Adrenal gland (tissue), 9 donors: ENCODE measurements at regions not wholly inside any gene's neighbourhood (a gene's known extent, or its start where the extent isn't known, plus 50 kb on each side); places are given as distances from the start of the nearest gene placed in this dataset.

Experiments used
- DNase-seq, 7 donors: peaks; one replicate each; pipeline ENCODE4 v3.0.0-alpha.2; 2019 to 2020
- H3K27ac ChIP-seq, 5 donors: fragments of 200-600 bp; sonication (generic) in 4 of 5; 1 replicate in 3 of 5; 2 replicates in 2 of 5; pipeline versions ENCODE4 v1.5.1 to v1.8.0; 2016 to 2020; ENCODE audit warnings: mild to moderate bottlenecking in 1 of 5
- H3K27me3 ChIP-seq: fragments of 200-600 bp; 2 replicates; pipeline ENCODE4 v1.8.0; 2021
- H3K36me3 ChIP-seq, 2 donors: fragments of 200-600 bp; replicated peaks in 1 of 2; 1 replicate in 1 of 2; 2 replicates in 1 of 2; pipeline versions ENCODE4 v1.5.1 to v1.8.0; 2018 to 2022
- H3K4me1 ChIP-seq, 2 donors: fragments of 200-600 bp; replicated peaks in 1 of 2; 1 replicate in 1 of 2; 2 replicates in 1 of 2; pipeline versions ENCODE4 v1.5.1 to v1.8.0; 2018 to 2021
- H3K4me3 ChIP-seq, 4 donors: fragments of 200-600 bp; sonication (generic) in 3 of 4; one replicate each; pipeline ENCODE4 v1.5.1; 2016 to 2018
- H3K9me3 ChIP-seq, 3 donors: fragments of 200-600 bp; sonication (generic) in 1 of 3; replicated peaks in 1 of 3; 1 replicate in 2 of 3; 2 replicates in 1 of 3; pipeline versions ENCODE4 v1.5.1 to v1.8.0; 2016 to 2021
- POLR2A ChIP-seq, 2 donors: fragments of 450-650 bp; IDR thresholded peaks; one replicate each; pipeline ENCODE4 v1.6.1; 2017; ENCODE audit warnings: antibody characterized with exemption in 2 of 2, mild to moderate bottlenecking in 2 of 2, moderate library complexity in 1 of 2
- WGBS, 4 donors: extraction: QIAGEN DNeasy Blood & Tissue Kit in 2 of 4; methylation state at CpG; one replicate each; pipeline versions ENCODE4 v1.1.5 to v1.1.7; 2013 to 2017; 5-methylcytosine and 5-hydroxymethylcytosine counted together
- intact Hi-C, 2 donors: fragments of 100-400 bp; cut with DNase I; formaldehyde crosslinking; loops; one replicate each; pipeline versions ENCODE4 v1.14.1 to v1.15.0; 2022 to 2023
- TF ChIP-seq, protein P1 (sequence below), 6 experiments: fragments of 450-650 bp in 4 of 6; fragments of 200-600 bp in 2 of 6; sonication (generic) in 1 of 6; IDR thresholded peaks; 1 replicate in 5 of 6; 2 replicates in 1 of 6; pipeline versions ENCODE4 v1.5.1 to v1.8.0; 2016 to 2021; ENCODE audit warnings: antibody characterized with exemption in 6 of 6, mild to moderate bottlenecking in 2 of 6, moderate library complexity in 1 of 6
- donor health status: healthy with polysubstance abuse.
- donor health status: Bipolar disorder and iron deficiency.
- donor health status: DM: yes; HTN: yes; CAD: no.
- donor health status: DM: no; HTN: no; CAD: no.
- donor health status: DM: no; HTN: no; CAD: no.

DNA sequence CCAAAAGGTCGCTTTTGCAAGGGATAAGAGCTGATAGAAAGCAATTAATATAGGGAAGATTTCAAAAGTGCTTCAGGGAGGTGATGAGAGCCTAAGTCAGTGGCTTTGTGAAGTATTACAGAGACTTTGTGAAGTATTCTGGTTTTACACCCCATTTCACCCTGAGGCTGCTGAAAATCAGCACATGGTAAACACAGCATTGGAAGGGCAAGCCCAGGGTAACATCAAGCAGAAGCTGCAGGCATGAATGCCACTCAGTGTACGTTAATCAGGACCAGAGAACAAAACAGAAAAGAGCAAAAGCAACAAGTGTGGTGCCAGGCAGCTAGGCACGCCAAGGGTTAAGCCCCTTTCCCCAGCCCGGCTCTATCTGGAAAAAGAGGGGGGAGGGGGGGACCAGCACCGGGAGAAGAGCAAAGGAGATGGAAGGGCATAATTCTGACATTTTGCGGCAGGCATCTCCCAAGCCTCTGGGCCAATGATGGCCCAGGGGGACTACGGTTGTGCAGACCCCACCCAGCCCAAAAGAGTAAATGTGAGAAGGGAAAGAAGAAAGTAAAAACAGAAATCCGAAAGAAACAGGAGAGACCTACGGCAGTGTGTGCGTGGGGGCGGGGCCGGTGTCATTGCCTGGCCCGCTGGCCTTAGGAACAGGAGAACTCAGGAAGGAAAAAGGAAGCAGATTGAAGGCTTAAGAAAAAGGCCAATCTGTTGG, 58.9 kb downstream of the DHRS2 start:
- peak overlapping the region in 1 of 4 donors; percentile 57 for H3K4me3 ChIP-seq
- no peaks in the 10 kb centered on the region for H3K27me3 ChIP-seq
- H3K36me3 ChIP-seq: no peaks in the 10 kb centered on the region
- H3K4me1 ChIP-seq: peaks cover 13 to 28% of the 10 kb centered on the region in 2 donors
- no peaks in the 10 kb centered on the region for H3K9me3 ChIP-seq
- 3 to 6% (median 4%) methylated on average over 12 to 13 of the region's 13 CpGs for WGBS, 4 donors
- H3K27ac ChIP-seq: peak overlapping the region in 1 of 5 donors; percentile 42
- intact Hi-C loops: no loop called here
- TF ChIP-seq POLR2A (IDR thresholded peaks at IDR 0.05): no peak
- TF ChIP-seq, protein P1, sequence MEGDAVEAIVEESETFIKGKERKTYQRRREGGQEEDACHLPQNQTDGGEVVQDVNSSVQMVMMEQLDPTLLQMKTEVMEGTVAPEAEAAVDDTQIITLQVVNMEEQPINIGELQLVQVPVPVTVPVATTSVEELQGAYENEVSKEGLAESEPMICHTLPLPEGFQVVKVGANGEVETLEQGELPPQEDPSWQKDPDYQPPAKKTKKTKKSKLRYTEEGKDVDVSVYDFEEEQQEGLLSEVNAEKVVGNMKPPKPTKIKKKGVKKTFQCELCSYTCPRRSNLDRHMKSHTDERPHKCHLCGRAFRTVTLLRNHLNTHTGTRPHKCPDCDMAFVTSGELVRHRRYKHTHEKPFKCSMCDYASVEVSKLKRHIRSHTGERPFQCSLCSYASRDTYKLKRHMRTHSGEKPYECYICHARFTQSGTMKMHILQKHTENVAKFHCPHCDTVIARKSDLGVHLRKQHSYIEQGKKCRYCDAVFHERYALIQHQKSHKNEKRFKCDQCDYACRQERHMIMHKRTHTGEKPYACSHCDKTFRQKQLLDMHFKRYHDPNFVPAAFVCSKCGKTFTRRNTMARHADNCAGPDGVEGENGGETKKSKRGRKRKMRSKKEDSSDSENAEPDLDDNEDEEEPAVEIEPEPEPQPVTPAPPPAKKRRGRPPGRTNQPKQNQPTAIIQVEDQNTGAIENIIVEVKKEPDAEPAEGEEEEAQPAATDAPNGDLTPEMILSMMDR (IDR thresholded peaks at IDR 0.05): no peak
- DNase-seq: peak; percentile 15 to 57 (median 34)

DNA sequence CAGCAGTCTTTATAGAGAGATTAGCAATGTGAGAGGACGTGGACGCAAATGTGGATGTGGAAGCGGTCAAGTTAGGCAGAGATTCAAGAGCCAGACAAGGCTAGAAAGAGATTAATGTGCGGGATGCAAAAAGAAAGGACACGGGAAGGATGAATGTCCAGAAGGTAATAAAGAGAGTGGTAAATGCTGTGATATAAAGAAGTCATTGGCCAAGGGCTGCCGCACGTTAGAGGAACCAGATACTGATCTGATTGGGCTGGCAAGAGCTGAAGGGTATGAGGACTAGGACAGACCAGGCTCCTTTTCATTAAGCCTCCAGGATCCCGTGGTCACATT, 59.5 kb downstream of the DHRS2 start:
- no peak for DNase-seq

DNA sequence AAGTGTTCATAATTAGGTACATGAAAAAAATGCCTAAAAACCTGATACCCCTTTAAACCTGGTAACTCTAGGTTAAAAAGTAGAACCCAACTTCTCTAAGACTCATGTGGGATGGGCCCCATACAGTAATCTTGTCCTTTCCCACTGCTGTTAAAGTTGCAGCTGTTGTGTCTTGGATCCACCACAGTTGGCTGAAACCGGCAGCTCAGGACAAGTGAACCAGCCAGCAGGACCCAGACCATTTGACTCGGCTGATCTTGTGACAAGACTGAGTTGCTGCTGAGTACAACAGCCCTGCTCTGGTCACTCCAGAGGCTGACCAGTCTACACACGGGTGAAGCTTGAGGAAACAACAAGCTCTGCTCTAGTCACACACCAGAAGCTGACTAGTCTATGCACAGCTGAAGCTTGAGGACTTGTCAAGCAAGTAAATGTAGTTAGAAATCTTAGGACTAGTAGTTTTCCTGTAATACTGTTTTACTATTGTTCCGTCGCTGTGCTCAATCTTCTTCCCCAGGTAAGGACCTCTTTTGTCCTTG, 60.6 kb downstream of the DHRS2 start:
- intact Hi-C loops: no loop called here
- DNase-seq: no peak
- H3K36me3 ChIP-seq: no peaks in the 10 kb centered on the region
- no peak overlapping the region for H3K27ac ChIP-seq
- peaks cover 13 to 28% of the 10 kb centered on the region in 2 donors for H3K4me1 ChIP-seq
- H3K9me3 ChIP-seq: no peaks in the 10 kb centered on the region
- no peaks in the 10 kb centered on the region for H3K27me3 ChIP-seq
- H3K4me3 ChIP-seq: no peak overlapping the region
- WGBS, 4 donors: 79 to 95% (median 87%) methylated on average over 4 to 5 of the region's 5 CpGs
- TF ChIP-seq, protein P1 (IDR thresholded peaks at IDR 0.05): no peak
- TF ChIP-seq POLR2A (IDR thresholded peaks at IDR 0.05): no peak

More for the DNA sequence above, 59.5 kb downstream of the DHRS2 start:
- Histone ChIP-seq H3K4me1 (peaks cover 13 to 28% of the 10 kb centered on the region in 2 donors), H3K4me3 (peak overlapping the region in 1 of 4 donors; percentile 57), H3K36me3 (no peaks in the 10 kb centered on the region), H3K9me3 (no peaks in the 10 kb centered on the region), H3K27ac (peak overlapping the region in 1 of 5 donors; percentile 42), H3K27me3 (no peaks in the 10 kb centered on the region)
- intact Hi-C loops: no loop called here
- TF ChIP-seq POLR2A (IDR thresholded peaks at IDR 0.05): no peak
- TF ChIP-seq, protein P1 (IDR thresholded peaks at IDR 0.05): no peak
- WGBS, 4 donors: 5 to 7% (median 6%) methylated on average over 8 of the region's 8 CpGs

DNA sequence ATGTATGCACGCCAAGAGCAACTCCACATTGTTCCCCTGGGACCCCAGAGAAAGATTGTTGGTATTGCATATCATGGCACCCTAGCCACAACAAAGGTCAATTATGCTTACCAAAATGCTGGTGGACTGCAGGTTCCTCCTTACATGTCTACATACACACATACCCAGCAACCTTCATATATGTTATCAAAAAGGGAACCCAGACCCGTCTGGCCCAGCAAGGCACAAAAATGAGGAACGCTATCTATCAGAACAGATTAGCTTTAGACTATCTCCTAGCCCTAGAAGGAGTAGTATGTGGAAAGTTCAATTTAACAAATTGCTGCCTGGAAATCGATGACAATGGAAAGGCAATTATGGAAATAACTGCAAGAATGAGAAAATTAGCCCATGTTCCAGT, 61.5 kb downstream of the DHRS2 start:
- 77 to 86% (median 81%) methylated on average over 4 of the region's 4 CpGs for WGBS, 4 donors
- Histone ChIP-seq H3K27ac (no peak overlapping the region), H3K4me1 (peaks cover 13 to 28% of the 10 kb centered on the region in 2 donors), H3K4me3 (no peak overlapping the region), H3K36me3 (no peaks in the 10 kb centered on the region), H3K9me3 (no peaks in the 10 kb centered on the region), H3K27me3 (no peaks in the 10 kb centered on the region)
- intact Hi-C loops: no loop called here
- no peak for DNase-seq
- no peak for TF ChIP-seq POLR2A (IDR thresholded peaks at IDR 0.05)
- TF ChIP-seq, protein P1 (IDR thresholded peaks at IDR 0.05): no peak
